ENCODE measurements at regions not wholly inside any gene's neighbourhood (a gene's known extent, or its start where the extent isn't known, plus 50 kb on each side); places are given as distances from the start of the nearest gene placed in this dataset.
A peak's percentile ranks its signal among the peaks of the same experiment; 100 is the strongest.

GRCh38 chr7:113487925-113488731 lies 369.8 kb upstream of the SMIM30 start (continued):
- no peak for TF ChIP-seq SMC3 (conservative IDR thresholded peaks at IDR 0.05; ENCODE audit: poor library complexity)

DNA sequence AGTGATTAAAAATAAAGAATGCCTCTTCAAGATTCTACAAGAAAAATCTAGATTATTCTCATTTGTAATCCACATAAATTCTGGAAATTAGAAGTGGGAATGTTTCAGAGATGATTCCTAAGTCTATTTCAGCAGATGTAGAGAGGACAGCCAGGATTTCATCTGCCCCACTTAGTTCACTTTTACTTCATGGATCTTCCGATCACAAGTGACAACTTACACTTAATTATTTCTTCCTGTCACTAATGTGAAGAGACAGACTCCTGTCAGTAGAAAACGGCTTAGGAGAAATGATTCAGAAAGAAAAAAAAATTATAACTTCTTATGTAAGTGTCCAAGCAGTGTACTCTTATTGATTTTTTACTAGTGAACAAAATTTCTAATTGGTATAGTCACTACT lies 368.2 kb upstream of the SMIM30 start:
- Histone ChIP-seq H3K27me3 (ENCODE audit: insufficient read depth, low read depth, low read length) (no peaks in the 10 kb centered on the region), H3K79me2 (replicated peaks; ENCODE audit: insufficient read depth, low read length) (no peaks in the 10 kb centered on the region), H3K27ac (ENCODE audit: low read length) (peak overlapping the region; percentile 42), H3K9me3 (ENCODE audit: low read length) (no peaks in the 10 kb centered on the region), H3F3A (ENCODE audit: insufficient read depth, low read length, poor library complexity, severe bottlenecking) (no peaks in the 10 kb centered on the region), H3K9me2 (ENCODE audit: insufficient read depth, low read length) (no peaks in the 10 kb centered on the region), H4K20me1 (ENCODE audit: insufficient read depth) (no peaks in the 10 kb centered on the region), H3K4me3 (ENCODE audit: low read length) (no peak overlapping the region), H2AFZ (ENCODE audit: low read depth, low read length) (no peak overlapping the region), H3K36me3 (ENCODE audit: insufficient read depth, low read length) (no peaks in the 10 kb centered on the region), H3K9ac (ENCODE audit: low read length) (no peak overlapping the region), H3K4me2 (ENCODE audit: low read length) (no peak overlapping the region)
- TF ChIP-seq EP300 (conservative IDR thresholded peaks at IDR 0.05; ENCODE audit: poor library complexity, severe bottlenecking), result peak; percentile 60
- TF ChIP-seq, protein P1, sequence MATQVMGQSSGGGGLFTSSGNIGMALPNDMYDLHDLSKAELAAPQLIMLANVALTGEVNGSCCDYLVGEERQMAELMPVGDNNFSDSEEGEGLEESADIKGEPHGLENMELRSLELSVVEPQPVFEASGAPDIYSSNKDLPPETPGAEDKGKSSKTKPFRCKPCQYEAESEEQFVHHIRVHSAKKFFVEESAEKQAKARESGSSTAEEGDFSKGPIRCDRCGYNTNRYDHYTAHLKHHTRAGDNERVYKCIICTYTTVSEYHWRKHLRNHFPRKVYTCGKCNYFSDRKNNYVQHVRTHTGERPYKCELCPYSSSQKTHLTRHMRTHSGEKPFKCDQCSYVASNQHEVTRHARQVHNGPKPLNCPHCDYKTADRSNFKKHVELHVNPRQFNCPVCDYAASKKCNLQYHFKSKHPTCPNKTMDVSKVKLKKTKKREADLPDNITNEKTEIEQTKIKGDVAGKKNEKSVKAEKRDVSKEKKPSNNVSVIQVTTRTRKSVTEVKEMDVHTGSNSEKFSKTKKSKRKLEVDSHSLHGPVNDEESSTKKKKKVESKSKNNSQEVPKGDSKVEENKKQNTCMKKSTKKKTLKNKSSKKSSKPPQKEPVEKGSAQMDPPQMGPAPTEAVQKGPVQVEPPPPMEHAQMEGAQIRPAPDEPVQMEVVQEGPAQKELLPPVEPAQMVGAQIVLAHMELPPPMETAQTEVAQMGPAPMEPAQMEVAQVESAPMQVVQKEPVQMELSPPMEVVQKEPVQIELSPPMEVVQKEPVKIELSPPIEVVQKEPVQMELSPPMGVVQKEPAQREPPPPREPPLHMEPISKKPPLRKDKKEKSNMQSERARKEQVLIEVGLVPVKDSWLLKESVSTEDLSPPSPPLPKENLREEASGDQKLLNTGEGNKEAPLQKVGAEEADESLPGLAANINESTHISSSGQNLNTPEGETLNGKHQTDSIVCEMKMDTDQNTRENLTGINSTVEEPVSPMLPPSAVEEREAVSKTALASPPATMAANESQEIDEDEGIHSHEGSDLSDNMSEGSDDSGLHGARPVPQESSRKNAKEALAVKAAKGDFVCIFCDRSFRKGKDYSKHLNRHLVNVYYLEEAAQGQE (IDR thresholded peaks at IDR 0.05; ENCODE audit: borderline replicate concordance), result peak; percentile 82
- peak; percentile 51 for TF ChIP-seq POLR2AphosphoS5 (IDR thresholded peaks at IDR 0.05)
- TF ChIP-seq MXI1 (conservative IDR thresholded peaks at IDR 0.05; ENCODE audit: poor library complexity, severe bottlenecking), result no peak
- TF ChIP-seq RAD21 (conservative IDR thresholded peaks at IDR 0.05), result no peak
- TF ChIP-seq, protein P2, sequence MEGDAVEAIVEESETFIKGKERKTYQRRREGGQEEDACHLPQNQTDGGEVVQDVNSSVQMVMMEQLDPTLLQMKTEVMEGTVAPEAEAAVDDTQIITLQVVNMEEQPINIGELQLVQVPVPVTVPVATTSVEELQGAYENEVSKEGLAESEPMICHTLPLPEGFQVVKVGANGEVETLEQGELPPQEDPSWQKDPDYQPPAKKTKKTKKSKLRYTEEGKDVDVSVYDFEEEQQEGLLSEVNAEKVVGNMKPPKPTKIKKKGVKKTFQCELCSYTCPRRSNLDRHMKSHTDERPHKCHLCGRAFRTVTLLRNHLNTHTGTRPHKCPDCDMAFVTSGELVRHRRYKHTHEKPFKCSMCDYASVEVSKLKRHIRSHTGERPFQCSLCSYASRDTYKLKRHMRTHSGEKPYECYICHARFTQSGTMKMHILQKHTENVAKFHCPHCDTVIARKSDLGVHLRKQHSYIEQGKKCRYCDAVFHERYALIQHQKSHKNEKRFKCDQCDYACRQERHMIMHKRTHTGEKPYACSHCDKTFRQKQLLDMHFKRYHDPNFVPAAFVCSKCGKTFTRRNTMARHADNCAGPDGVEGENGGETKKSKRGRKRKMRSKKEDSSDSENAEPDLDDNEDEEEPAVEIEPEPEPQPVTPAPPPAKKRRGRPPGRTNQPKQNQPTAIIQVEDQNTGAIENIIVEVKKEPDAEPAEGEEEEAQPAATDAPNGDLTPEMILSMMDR (IDR thresholded peaks at IDR 0.05; ENCODE audit: poor library complexity, severe bottlenecking), result no peak
- TF ChIP-seq EZH2 (IDR thresholded peaks at IDR 0.05; ENCODE audit: borderline replicate concordance, insufficient read depth, low read length, poor library complexity, severe bottlenecking), result no peak
- TF ChIP-seq SMC3 (conservative IDR thresholded peaks at IDR 0.05; ENCODE audit: poor library complexity), result no peak
- TF ChIP-seq TAF1 (IDR thresholded peaks at IDR 0.05; ENCODE audit: low read depth), result no peak

GRCh38 chr7:113483657-113484056 lies 365.3 kb upstream of the SMIM30 start:
- Histone ChIP-seq H4K20me1 (ENCODE audit: insufficient read depth) (no peaks in the 10 kb centered on the region), H3K27ac (ENCODE audit: low read length) (no peak overlapping the region), H2AFZ (ENCODE audit: low read depth, low read length) (no peak overlapping the region), H3K36me3 (ENCODE audit: insufficient read depth, low read length) (no peaks in the 10 kb centered on the region), H3K9ac (ENCODE audit: low read length) (no peak overlapping the region), H3K27me3 (ENCODE audit: insufficient read depth, low read depth, low read length) (no peaks in the 10 kb centered on the region), H3K9me2 (ENCODE audit: insufficient read depth, low read length) (no peaks in the 10 kb centered on the region), H3F3A (ENCODE audit: insufficient read depth, low read length, poor library complexity, severe bottlenecking) (no peaks in the 10 kb centered on the region), H3K79me2 (replicated peaks; ENCODE audit: insufficient read depth, low read length) (no peaks in the 10 kb centered on the region), H3K9me3 (ENCODE audit: low read length) (no peaks in the 10 kb centered on the region), H3K4me3 (ENCODE audit: low read length) (no peak overlapping the region), H3K4me2 (ENCODE audit: low read length) (no peak overlapping the region)
- TF ChIP-seq, protein P2 (IDR thresholded peaks at IDR 0.05; ENCODE audit: poor library complexity, severe bottlenecking), result no peak
- TF ChIP-seq MXI1 (conservative IDR thresholded peaks at IDR 0.05; ENCODE audit: poor library complexity, severe bottlenecking) (no peak), POLR2AphosphoS5 (IDR thresholded peaks at IDR 0.05) (no peak), EZH2 (IDR thresholded peaks at IDR 0.05; ENCODE audit: borderline replicate concordance, insufficient read depth, low read length, poor library complexity, severe bottlenecking) (no peak), SMC3 (conservative IDR thresholded peaks at IDR 0.05; ENCODE audit: poor library complexity) (no peak)
